Sigmoid colon (tissue), 6 donors: ENCODE measurements at regions not wholly inside any gene's neighbourhood (a gene's known extent, or its start where the extent isn't known, plus 50 kb on each side); places are given as distances from the start of the nearest gene placed in this dataset.

Experiments
- DNase-seq: peaks from one replicate; pipeline ENCODE4 v3.0.0-alpha.2; 2019
- H3K27ac ChIP-seq, 4 donors: fragments of 200-600 bp; sonication (generic); one replicate each; pipeline ENCODE4 v1.5.1; 2016 to 2019; ENCODE audit warnings: mild to moderate bottlenecking in 1 of 4
- H3K27me3 ChIP-seq, 3 donors: fragments of 200-600 bp; sonication (generic); one replicate each; pipeline ENCODE4 v1.5.1; 2019; ENCODE audit warnings: mild to moderate bottlenecking in 1 of 3
- H3K36me3 ChIP-seq, 4 donors: fragments of 200-600 bp; sonication (generic); one replicate each; pipeline ENCODE4 v1.5.1; 2016 to 2019
- H3K4me1 ChIP-seq, 4 donors: fragments of 200-600 bp; sonication (generic); one replicate each; pipeline ENCODE4 v1.5.1; 2017 to 2019
- H3K4me3 ChIP-seq, 4 donors: fragments of 200-600 bp; sonication (generic); one replicate each; pipeline ENCODE4 v1.5.1; 2017 to 2019; ENCODE audit warnings: mild to moderate bottlenecking in 2 of 4, moderate library complexity in 1 of 4
- H3K9me3 ChIP-seq, 4 donors: fragments of 200-600 bp in 3 of 4; sonication (generic) in 3 of 4; one replicate each; pipeline versions ENCODE4 v1.5.1 to v1.6.1; 2013 to 2019
- CTCF ChIP-seq, 4 experiments: fragments of 450-650 bp in 3 of 4; fragments of 200-600 bp in 1 of 4; IDR thresholded peaks; one replicate each; pipeline ENCODE4 v1.5.1; 2016 to 2019; ENCODE audit warnings: antibody characterized with exemption in 4 of 4, mild to moderate bottlenecking in 3 of 4, moderate library complexity in 2 of 4
- EP300 ChIP-seq, 4 donors: sonication (generic); formaldehyde crosslinking; IDR thresholded peaks; one replicate each; pipeline ENCODE4 v1.6.1; 2017; ENCODE audit warnings: antibody characterized with exemption in 4 of 4
- POLR2A ChIP-seq, 2 donors: fragments of 450-650 bp; IDR thresholded peaks; one replicate each; pipeline ENCODE4 v1.6.1; 2016; ENCODE audit warnings: antibody characterized with exemption in 2 of 2, mild to moderate bottlenecking in 2 of 2, moderate library complexity in 2 of 2
- POLR2AphosphoS5 ChIP-seq, 4 donors: sonication (generic); formaldehyde crosslinking; IDR thresholded peaks; one replicate each; pipeline ENCODE4 v1.6.1; 2017; ENCODE audit warnings: antibody characterized with exemption in 4 of 4
- WGBS, 2 donors: extraction: QIAGEN DNeasy Blood & Tissue Kit; methylation state at CpG; one replicate each; pipeline ENCODE4 v1.1.7; 2013; 5-methylcytosine and 5-hydroxymethylcytosine counted together
- intact Hi-C: fragments of 100-400 bp; cut with DNase I; formaldehyde crosslinking; loops from one replicate; pipeline ENCODE4 v1.15.1; 2023
- donor health status: healthy with polysubstance abuse.
- donor health status: healthy.

GRCh38 chr18:25725501-25725900 is 364.9 kb downstream of the SS18 start:
- Histone ChIP-seq H3K27ac (no peak overlapping the region), H3K4me1 (no peaks in the 10 kb centered on the region), H3K4me3 (no peak overlapping the region), H3K36me3 (no peaks in the 10 kb centered on the region), H3K27me3 (no peaks in the 10 kb centered on the region), H3K9me3 (no peaks in the 10 kb centered on the region)
- TF ChIP-seq POLR2AphosphoS5 (IDR thresholded peaks at IDR 0.05) (no peak), POLR2A (IDR thresholded peaks at IDR 0.05) (no peak), CTCF (IDR thresholded peaks at IDR 0.05) (no peak), EP300 (IDR thresholded peaks at IDR 0.05) (no peak)
- WGBS, 2 donors: 75 to 81% methylated on average over 2 of the region's 2 CpGs
- no peak for DNase-seq
- intact Hi-C loops: no loop called here

- Histone ChIP-seq H3K27me3 (no peaks in the 10 kb centered on the region), H3K4me1 (no peaks in the 10 kb centered on the region), H3K36me3 (no peaks in the 10 kb centered on the region), H3K4me3 (no peak overlapping the region), H3K27ac (no peak overlapping the region), H3K9me3 (no peaks in the 10 kb centered on the region)
- TF ChIP-seq EP300 (IDR thresholded peaks at IDR 0.05): no peak
- TF ChIP-seq POLR2A (IDR thresholded peaks at IDR 0.05): no peak
- no peak for TF ChIP-seq POLR2AphosphoS5 (IDR thresholded peaks at IDR 0.05)
- TF ChIP-seq CTCF (IDR thresholded peaks at IDR 0.05): no peak
- DNase-seq: no peak
- WGBS, 2 donors: 79 to 83% methylated on average over 4 of the region's 4 CpGs
- intact Hi-C loops: no loop called here
These were observed 365.4 kb downstream of the SS18 start for GRCh38 chr18:25724997-25725396.

- TF ChIP-seq POLR2A (IDR thresholded peaks at IDR 0.05) (no peak), POLR2AphosphoS5 (IDR thresholded peaks at IDR 0.05) (no peak), EP300 (IDR thresholded peaks at IDR 0.05) (no peak), CTCF (IDR thresholded peaks at IDR 0.05) (no peak)
- Histone ChIP-seq H3K27me3 (no peaks in the 10 kb centered on the region), H3K4me1 (no peaks in the 10 kb centered on the region), H3K9me3 (no peaks in the 10 kb centered on the region), H3K27ac (no peak overlapping the region), H3K36me3 (no peaks in the 10 kb centered on the region), H3K4me3 (no peak overlapping the region)
- 89 to 90% methylated on average over 2 of the region's 2 CpGs for WGBS, 2 donors
- intact Hi-C loops: no loop called here
- DNase-seq: no peak
These were observed 366.3 kb downstream of the SS18 start for GRCh38 chr18:25724121-25724520.

- no peaks in the 10 kb centered on the region for H3K27me3 ChIP-seq
- H3K4me1 ChIP-seq: no peaks in the 10 kb centered on the region
- TF ChIP-seq POLR2A (IDR thresholded peaks at IDR 0.05) (no peak), EP300 (IDR thresholded peaks at IDR 0.05) (no peak), CTCF (IDR thresholded peaks at IDR 0.05) (no peak)
- H3K4me3 ChIP-seq: no peak overlapping the region
- DNase-seq: no peak
- H3K36me3 ChIP-seq: no peaks in the 10 kb centered on the region
- intact Hi-C loops: no loop called here
- peaks cover 0 to 8% (median 3%) of the 10 kb centered on the region in 4 donors for H3K9me3 ChIP-seq
- no peak overlapping the region for H3K27ac ChIP-seq
- 79 to 85% methylated on average over 4 of the region's 4 CpGs for WGBS, 2 donors
These were observed 361.1 kb upstream of the ZNF521 start for GRCh38 chr18:25713103-25713502.

GRCh38 chr18:25710981-25711380 is 359.0 kb upstream of the ZNF521 start:
- no peaks in the 10 kb centered on the region for H3K27me3 ChIP-seq
- DNase-seq: no peak
- H3K36me3 ChIP-seq: no peaks in the 10 kb centered on the region
- no peaks in the 10 kb centered on the region for H3K4me1 ChIP-seq
- TF ChIP-seq POLR2AphosphoS5 (IDR thresholded peaks at IDR 0.05) (no peak), POLR2A (IDR thresholded peaks at IDR 0.05) (no peak), CTCF (IDR thresholded peaks at IDR 0.05) (no peak), EP300 (IDR thresholded peaks at IDR 0.05) (no peak)
- H3K27ac ChIP-seq: no peak overlapping the region
- WGBS, 2 donors: 37 to 73% methylated on average over 3 of the region's 3 CpGs
- intact Hi-C loops: no loop called here
- H3K9me3 ChIP-seq: peaks cover 0 to 8% (median 2%) of the 10 kb centered on the region in 4 donors
- H3K4me3 ChIP-seq: no peak overlapping the region
